Brain microvascular endothelial cell (primary cell): ENCODE measurements at regions not wholly inside any gene's neighbourhood (a gene's known extent, or its start where the extent isn't known, plus 50 kb on each side); places are given as distances from the start of the nearest gene placed in this dataset.

Source experiments
- DNase-seq: peaks from one replicate; pipeline ENCODE4 v3.0.0-alpha.2; 2020
- H3K27ac ChIP-seq: fragments of 250-450 bp; sonication (Bioruptor Pico); 2 replicates; pipeline ENCODE4 v1.5.1; 2020; ENCODE audit warnings: mild to moderate bottlenecking, moderate library complexity
- H3K27me3 ChIP-seq: fragments of 250-450 bp; sonication (Bioruptor Pico); replicated peaks from 2 replicates; pipeline ENCODE4 v1.5.1; 2020; ENCODE audit warnings: mild to moderate bottlenecking
- H3K36me3 ChIP-seq: fragments of 250-450 bp; sonication (Bioruptor Pico); replicated peaks from 2 replicates; pipeline ENCODE4 v1.5.1; 2020; ENCODE audit warnings: mild to moderate bottlenecking
- H3K4me3 ChIP-seq: 2 replicates; pipeline ENCODE4 v1.5.1; 2011; ENCODE audit warnings: low read depth, mild to moderate bottlenecking, control low read depth, low read length, moderate library complexity
- CTCF ChIP-seq: IDR thresholded peaks from 2 replicates; pipeline ENCODE4 v1.5.1; 2011; ENCODE audit warnings: low read depth, mild to moderate bottlenecking, moderate library complexity, low read length, control low read depth, inconsistent platforms; ENCODE audit errors: missing control alignments
- in situ Hi-C: cut with HindIII; loops from 2 replicates; pipeline ENCODE4 v1.10.0; 2017; ENCODE audit warnings: low sequenced_read_pairs, low pct_ligation_motif_present

GRCh38 chr1:209367061-209367772, 216.3 kb upstream of the CAMK1G start:
- H3K36me3 ChIP-seq = no peaks in the 10 kb centered on the region
- H3K4me3 ChIP-seq = no peak overlapping the region
- H3K27ac ChIP-seq = peak overlapping the region; percentile 65
- peak; percentile 78 for DNase-seq
- no peak for TF ChIP-seq CTCF
- in situ Hi-C loops = no loop called here
- H3K27me3 ChIP-seq = no peaks in the 10 kb centered on the region

- in situ Hi-C loops = no loop called here
- no peak for TF ChIP-seq CTCF
- Histone ChIP-seq H3K36me3 (no peaks in the 10 kb centered on the region), H3K27me3 (no peaks in the 10 kb centered on the region), H3K27ac (peak overlapping the region; percentile 23), H3K4me3 (no peak overlapping the region)
- DNase-seq = peak; percentile 78
Observed at GRCh38 chr1:209368864-209369598, 214.5 kb upstream of the CAMK1G start.

- Histone ChIP-seq H3K36me3 (no peaks in the 10 kb centered on the region), H3K27ac (no peak overlapping the region), H3K27me3 (no peaks in the 10 kb centered on the region), H3K4me3 (no peak overlapping the region)
- DNase-seq = no peak
- in situ Hi-C loops = no loop called here
- TF ChIP-seq CTCF = no peak
Observed at GRCh38 chr1:209370241-209370995, 213.1 kb upstream of the CAMK1G start.

GRCh38 chr1:209375097-209375496, 208.4 kb upstream of the CAMK1G start:
- DNase-seq = no peak
- no peak overlapping the region for H3K4me3 ChIP-seq
- no peak for TF ChIP-seq CTCF
- peak overlapping the region; percentile 5 for H3K27ac ChIP-seq
- in situ Hi-C loops = no loop called here
- H3K27me3 ChIP-seq = no peaks in the 10 kb centered on the region
- H3K36me3 ChIP-seq = no peaks in the 10 kb centered on the region

- TF ChIP-seq CTCF = peak; percentile 7
- Histone ChIP-seq H3K27me3 (no peaks in the 10 kb centered on the region), H3K4me3 (no peak overlapping the region), H3K36me3 (no peaks in the 10 kb centered on the region), H3K27ac (peak overlapping the region; percentile 14)
- in situ Hi-C loops = no loop called here
- DNase-seq = peak; percentile 39
Observed at GRCh38 chr1:209375671-209376365, 207.7 kb upstream of the CAMK1G start.
